ENCODE measurements at regions not wholly inside any gene's neighbourhood (a gene's known extent, or its start where the extent isn't known, plus 50 kb on each side); places are given as distances from the start of the nearest gene placed in this dataset.

GRCh38 chr7:68031180-68031943 lies 1034.7 kb downstream of the TYW1 start:
- Histone ChIP-seq H3K27me3 (ENCODE audit: insufficient read depth, low read depth) (no peaks in the 10 kb centered on the region), H3K4me3 (IDR thresholded peaks at IDR 0.05; ENCODE audit: insufficient read depth, low read depth, low read length) (no peak overlapping the region), H3K27ac (no peak overlapping the region), H2AFZ (ENCODE audit: low read depth) (no peak overlapping the region), H4K20me1 (ENCODE audit: insufficient read depth) (no peaks in the 10 kb centered on the region), H3K36me3 (ENCODE audit: insufficient read depth) (no peaks in the 10 kb centered on the region), H3K4me2 (no peak overlapping the region), H3K79me2 (ENCODE audit: insufficient read depth, low read depth) (no peaks in the 10 kb centered on the region), H3K9ac (no peak overlapping the region), H3K4me1 (ENCODE audit: low read depth, poor library complexity, severe bottlenecking) (no peaks in the 10 kb centered on the region)
- no peak for TF ChIP-seq CTCF (conservative IDR thresholded peaks at IDR 0.05; ENCODE audit: low read depth, low read length)

- Histone ChIP-seq H3K27ac (no peak overlapping the region), H3K36me3 (ENCODE audit: insufficient read depth) (no peaks in the 10 kb centered on the region), H2AFZ (ENCODE audit: low read depth) (no peak overlapping the region), H4K20me1 (ENCODE audit: insufficient read depth) (no peaks in the 10 kb centered on the region), H3K4me2 (no peak overlapping the region), H3K79me2 (ENCODE audit: insufficient read depth, low read depth) (no peaks in the 10 kb centered on the region), H3K4me3 (IDR thresholded peaks at IDR 0.05; ENCODE audit: insufficient read depth, low read depth, low read length) (no peak overlapping the region), H3K4me1 (ENCODE audit: low read depth, poor library complexity, severe bottlenecking) (no peaks in the 10 kb centered on the region), H3K9ac (no peak overlapping the region), H3K27me3 (ENCODE audit: insufficient read depth, low read depth) (no peaks in the 10 kb centered on the region)
- no peak for TF ChIP-seq CTCF (conservative IDR thresholded peaks at IDR 0.05; ENCODE audit: low read depth, low read length)
Measured at GRCh38 chr7:68038621-68039314, 1042.1 kb downstream of the TYW1 start.

- Histone ChIP-seq H3K79me2 (ENCODE audit: insufficient read depth, low read depth) (no peaks in the 10 kb centered on the region), H3K36me3 (ENCODE audit: insufficient read depth) (no peaks in the 10 kb centered on the region), H3K27me3 (ENCODE audit: insufficient read depth, low read depth) (no peaks in the 10 kb centered on the region), H2AFZ (ENCODE audit: low read depth) (no peak overlapping the region), H3K4me2 (no peak overlapping the region), H4K20me1 (ENCODE audit: insufficient read depth) (no peaks in the 10 kb centered on the region), H3K4me1 (ENCODE audit: low read depth, poor library complexity, severe bottlenecking) (no peaks in the 10 kb centered on the region), H3K27ac (no peak overlapping the region), H3K4me3 (IDR thresholded peaks at IDR 0.05; ENCODE audit: insufficient read depth, low read depth, low read length) (no peak overlapping the region), H3K9ac (no peak overlapping the region)
- TF ChIP-seq CTCF (conservative IDR thresholded peaks at IDR 0.05; ENCODE audit: low read depth, low read length): no peak
Measured at GRCh38 chr7:68041554-68041953, 1044.9 kb downstream of the TYW1 start.

- no peak overlapping the region for H2AFZ ChIP-seq (ENCODE audit: low read depth)
Measured at GRCh38 chr7:68043546-68043945, 1046.9 kb downstream of the TYW1 start.

More at GRCh38 chr7:68043546-68043945, 1046.9 kb downstream of the TYW1 start:
- H4K20me1 ChIP-seq (ENCODE audit: insufficient read depth): no peaks in the 10 kb centered on the region
- H3K27ac ChIP-seq: no peak overlapping the region
- H3K4me1 ChIP-seq (ENCODE audit: low read depth, poor library complexity, severe bottlenecking): no peaks in the 10 kb centered on the region
- H3K79me2 ChIP-seq (ENCODE audit: insufficient read depth, low read depth): no peaks in the 10 kb centered on the region
- no peak overlapping the region for H3K4me3 ChIP-seq (IDR thresholded peaks at IDR 0.05; ENCODE audit: insufficient read depth, low read depth, low read length)
- no peak overlapping the region for H3K9ac ChIP-seq
- H3K36me3 ChIP-seq (ENCODE audit: insufficient read depth): no peaks in the 10 kb centered on the region
- H3K27me3 ChIP-seq (ENCODE audit: insufficient read depth, low read depth): no peaks in the 10 kb centered on the region
- TF ChIP-seq CTCF (conservative IDR thresholded peaks at IDR 0.05; ENCODE audit: low read depth, low read length): no peak
- H3K4me2 ChIP-seq: no peak overlapping the region
